ENCODE measurements at regions not wholly inside any gene's neighbourhood (a gene's known extent, or its start where the extent isn't known, plus 50 kb on each side); places are given as distances from the start of the nearest gene placed in this dataset.
"Not testable (repeated sequence)": the region's sequence is repeated elsewhere in the genome, so short reads cannot be mapped to it uniquely, and the experiment has no call there.

DNA sequence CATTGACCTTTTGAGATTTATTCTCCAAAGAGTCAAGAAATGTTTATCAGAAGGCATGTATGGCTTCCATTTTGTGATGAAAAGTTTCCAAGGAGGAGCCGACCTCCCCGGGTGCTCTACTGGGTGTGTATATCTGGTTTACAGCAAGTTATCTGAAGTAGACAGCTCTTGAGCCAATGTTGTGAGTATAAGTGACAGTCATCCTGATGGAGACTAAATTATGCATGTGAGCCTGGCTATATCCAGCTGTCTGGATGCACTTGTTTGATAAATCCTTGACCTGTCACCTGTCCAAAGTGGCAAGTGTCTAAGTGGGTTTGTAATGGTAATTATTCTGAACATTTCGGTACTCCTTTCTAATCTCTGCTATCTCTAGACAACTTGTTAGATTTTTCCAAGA, 142.2 kb downstream of the NR2F2 start:
- FAIRE-seq, result no peak

DNA sequence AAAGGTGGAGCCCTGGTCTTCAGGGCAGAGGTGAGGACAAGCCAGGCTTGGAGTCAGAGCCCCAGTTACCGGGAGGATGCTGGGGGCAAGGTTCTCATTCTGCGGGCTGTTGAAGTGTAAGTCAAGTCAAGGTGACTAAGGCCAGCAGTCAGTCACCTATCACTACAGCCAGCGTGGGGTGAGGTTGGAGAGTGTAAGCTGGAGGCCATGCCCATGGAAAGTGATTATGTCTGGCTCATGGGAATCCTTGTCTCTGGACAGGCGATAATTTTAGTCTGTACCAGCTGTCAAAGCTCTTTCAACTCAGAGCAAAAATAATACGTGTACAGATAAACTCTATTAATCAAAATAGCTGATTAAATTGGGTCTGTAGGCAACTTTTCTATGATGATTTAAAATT, 143.1 kb downstream of the NR2F2 start:
- no peak for FAIRE-seq

DNA sequence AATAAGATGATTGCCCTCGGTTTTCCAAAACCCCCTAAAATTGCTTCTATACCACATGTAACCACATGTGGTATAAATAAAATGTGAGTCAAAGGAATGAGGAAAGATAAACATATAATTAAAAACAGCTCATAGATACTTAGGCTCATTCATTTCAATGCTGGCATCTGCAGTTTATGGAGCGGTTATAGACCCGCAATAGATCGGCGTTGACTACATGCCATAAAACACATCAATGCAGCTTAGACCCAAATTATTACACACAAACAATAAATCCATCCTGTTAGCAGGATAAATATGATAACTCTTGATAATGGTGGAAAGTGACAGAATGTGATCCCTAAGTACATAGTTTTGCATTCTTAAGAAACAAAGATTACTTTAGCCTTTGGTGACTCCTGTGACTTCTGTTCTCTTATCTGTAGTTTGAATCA, 143.7 kb downstream of the NR2F2 start:
- no peak for FAIRE-seq

DNA sequence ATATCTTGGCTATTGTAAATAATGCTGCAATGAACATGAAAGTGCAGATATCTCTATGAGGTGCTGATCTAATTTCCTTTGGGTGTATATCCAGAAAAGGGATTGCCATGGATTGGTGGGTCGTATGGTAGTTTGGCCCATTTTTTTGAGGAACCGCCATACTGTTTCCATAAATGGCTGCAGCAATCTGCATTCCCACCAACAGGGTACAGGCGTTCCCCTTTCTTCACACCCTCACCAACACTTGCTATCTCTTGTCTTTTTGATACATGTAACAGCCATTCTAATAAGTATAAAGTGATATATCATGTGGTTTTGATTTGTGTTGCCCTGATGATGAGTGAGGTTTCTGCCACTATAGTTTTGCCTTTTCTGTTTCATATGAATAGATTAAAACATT, 146.7 kb downstream of the NR2F2 start:
- no peak for FAIRE-seq

DNA sequence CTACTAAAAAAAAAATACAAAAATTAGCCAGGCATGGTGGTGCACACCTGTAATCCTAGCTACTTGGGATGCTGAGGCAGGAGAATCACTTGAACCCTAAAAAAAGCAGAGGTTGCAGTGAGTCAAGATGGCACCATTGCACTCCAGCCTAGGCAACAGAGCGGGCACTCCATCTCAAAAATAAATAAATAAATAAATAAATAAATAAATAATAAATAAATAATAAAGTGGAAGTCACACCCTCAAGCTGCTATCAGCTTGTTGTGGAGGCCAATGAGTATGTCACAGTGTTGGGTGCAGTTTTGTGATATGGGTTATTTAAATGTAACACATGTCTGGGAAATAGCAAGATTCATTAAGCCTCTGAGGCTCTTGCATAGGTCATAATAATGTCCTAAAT, 153.9 kb downstream of the NR2F2 start:
- not testable (repeated sequence) for FAIRE-seq

DNA sequence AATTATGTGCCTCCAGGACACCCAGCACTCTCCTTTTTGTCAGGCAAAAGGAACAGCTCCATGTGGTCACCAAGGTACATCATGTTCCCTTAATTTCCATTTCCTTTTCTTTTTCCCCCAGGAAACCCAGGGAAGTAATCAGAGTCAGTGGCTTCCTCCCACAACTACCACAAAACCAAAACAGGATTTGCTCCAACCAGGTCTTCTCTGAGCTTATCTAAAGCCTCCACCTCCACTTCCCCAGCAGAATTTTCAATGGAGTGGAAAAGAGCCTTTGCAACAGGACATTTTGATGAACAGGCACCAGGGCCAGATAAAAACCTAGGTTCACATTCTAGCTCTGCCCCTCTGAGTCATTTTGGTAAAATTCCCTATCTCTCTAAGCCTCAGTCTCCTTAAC, 154.3 kb downstream of the NR2F2 start:
- no peak for FAIRE-seq

DNA sequence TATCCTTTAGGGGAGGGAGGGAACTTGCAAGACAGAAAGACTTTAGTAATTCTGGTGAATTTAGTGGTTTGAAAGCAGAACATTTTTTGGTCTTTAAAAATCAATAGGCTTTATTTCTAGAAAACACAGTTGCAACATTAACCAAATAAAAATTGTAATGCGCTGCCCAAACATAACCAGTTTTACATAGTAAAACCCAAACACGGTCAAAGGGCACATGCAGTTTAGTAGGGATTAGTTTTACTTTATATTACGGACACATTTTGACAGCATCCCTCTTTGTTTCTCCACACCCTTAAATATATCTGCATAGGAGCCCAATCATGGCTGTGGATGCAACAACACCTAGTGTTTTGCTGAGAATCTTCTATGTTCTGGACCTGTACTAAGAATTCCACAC, 156.7 kb downstream of the NR2F2 start:
- FAIRE-seq, result no peak

DNA sequence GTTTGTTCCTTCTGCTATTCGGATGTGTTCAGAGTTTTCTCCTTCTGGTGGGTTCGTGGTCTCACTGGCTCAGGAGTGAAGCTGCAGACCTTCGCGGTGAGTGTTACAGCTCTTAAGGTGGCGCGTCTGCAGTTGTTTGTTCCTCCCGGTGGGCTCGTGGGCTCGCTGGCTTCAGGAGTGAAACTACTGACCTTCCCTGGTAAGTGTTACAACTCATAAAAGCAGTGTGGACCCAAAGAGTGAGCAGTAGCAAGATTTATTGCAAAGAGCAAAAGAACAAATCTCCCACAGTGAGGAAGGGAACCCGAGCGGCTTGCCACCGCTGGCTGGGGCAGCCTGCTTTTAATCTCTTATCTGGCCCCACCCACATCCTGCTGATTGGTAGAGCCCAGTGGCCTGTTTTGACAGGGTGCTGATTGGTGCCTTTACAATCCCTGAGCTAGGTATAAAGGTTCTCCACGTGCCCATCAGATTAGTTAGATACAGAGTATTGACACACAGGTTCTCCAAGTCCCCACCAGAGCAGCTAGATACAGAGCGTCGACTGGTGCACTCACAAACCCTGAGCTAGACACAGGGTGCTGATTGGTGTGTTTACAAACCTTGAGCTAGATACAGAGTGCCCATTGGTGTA, 160.7 kb downstream of the NR2F2 start:
- FAIRE-seq, result not testable (repeated sequence)

DNA sequence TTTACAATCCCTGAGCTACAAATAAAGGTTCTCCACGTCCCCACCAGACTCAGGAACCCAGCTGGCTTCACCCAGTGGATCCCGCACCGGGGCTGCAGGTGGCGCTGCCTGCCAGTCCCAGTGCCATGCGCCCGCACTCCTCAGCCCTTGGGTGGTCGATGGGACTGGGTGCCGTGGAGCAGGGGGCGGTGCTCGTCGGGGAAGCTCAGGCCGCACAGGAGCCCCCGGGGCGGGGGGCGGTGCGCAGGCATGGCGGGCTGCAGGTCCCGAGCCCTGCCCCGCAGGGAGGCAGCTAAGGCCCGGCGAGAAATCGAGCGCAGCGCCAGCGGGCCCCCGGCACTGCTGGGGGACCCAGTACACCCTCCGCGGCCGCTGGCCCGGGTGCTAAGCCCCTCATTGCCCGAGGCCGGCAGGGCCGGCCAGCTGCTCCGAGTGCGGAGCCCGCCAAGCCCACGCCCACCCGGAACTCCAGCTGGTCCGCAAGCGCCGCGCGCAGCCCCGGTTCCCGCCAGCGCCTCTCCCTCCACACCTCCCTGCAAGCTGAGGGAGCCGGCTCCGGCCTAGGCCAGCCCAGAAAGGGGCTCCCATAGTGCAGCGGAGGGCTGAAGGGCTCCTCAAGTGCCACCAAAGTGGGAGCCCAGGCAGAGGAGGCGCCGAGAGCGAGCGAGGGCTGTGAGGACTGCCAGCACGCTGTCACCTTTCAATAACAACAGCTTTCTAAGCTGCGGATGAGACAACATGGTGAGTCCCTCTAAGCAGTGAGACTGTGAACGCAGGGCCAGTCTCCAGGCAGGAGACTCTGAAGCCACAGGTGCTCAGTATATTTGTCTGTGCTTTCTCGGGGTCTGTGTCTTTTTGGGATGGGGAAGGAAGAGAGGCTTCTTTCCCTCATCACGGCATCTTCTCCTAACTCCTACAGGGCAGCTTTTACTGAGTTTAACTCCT, 161.5 kb downstream of the NR2F2 start:
- FAIRE-seq, result not testable (repeated sequence)

DNA sequence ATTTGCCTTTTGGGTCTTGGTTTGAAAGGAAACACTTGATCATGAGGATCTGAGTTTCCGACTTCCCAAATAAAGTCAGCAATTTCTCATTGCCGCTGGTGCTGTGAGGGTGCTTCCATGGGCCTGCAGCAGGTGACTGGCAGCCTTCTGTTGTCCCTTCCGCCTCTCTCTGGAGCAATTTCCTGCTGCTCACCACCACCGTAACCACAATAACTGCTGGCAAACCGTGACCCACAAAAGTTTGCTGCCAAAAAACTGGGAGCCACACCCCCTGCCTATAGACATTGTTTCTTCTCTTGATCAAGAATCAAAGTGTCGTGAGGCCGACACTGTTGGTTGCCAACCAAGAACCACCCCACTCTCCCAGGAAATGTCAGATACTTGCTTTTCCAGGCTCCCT, 164.0 kb downstream of the NR2F2 start:
- no peak for FAIRE-seq

DNA sequence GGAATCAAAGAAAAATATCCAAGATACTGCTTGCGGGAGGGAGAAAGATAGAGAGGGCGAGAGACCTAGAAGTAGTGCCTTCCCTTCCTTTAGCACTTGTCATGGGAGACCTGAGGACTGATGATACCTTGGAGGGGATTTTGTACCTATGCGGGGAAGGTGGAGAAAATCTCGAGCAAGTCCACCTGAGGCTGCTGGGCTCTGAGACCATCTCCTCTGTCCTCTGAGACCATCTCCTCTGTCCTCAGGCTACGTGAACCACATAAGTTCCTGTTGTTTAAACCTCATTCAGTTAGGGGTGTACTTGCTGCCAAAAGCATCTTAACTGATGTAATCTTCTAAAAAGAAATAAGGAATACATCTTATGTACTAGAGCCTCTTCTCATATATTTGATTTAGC, 164.9 kb downstream of the NR2F2 start:
- no peak for FAIRE-seq

DNA sequence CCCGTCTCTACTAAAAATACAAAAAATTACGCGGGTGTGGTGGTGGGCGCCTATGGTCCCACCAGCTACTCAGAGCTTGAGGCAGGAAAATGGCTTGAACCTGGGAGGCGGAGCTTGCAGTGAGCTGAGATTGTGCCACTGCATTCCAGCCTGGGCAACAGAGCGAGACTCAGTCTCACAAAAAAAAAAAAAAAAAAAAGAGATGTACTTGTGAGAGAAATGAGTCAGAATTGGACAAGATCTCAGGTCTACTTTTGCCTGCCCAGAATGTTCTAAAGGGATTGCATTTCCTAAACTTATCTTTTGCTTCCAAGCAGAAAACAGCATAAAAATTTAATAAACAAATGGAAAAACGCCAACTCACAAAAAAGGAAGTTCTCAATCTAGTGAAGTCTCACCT, 167.5 kb downstream of the NR2F2 start:
- FAIRE-seq, result no peak

DNA sequence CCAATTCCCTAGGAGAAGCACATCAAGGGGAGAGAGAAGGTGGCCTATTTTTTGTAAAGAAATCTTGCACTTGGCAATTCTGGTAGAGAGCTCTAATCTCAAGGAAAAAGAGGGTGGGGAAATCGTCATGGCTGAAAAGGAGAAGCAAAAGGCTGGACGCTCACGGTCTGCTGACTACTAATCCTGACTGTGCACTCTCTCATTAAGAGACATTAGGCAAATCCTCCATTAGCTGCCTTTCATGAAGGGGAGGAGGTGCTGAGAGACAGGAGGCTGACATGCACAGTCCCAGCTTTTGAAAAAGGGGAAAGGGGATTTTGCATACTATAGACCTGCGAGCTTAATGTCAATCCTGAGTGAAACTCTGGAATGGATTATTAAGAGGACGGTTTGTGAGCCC, 170.0 kb downstream of the NR2F2 start:
- no peak for FAIRE-seq

DNA sequence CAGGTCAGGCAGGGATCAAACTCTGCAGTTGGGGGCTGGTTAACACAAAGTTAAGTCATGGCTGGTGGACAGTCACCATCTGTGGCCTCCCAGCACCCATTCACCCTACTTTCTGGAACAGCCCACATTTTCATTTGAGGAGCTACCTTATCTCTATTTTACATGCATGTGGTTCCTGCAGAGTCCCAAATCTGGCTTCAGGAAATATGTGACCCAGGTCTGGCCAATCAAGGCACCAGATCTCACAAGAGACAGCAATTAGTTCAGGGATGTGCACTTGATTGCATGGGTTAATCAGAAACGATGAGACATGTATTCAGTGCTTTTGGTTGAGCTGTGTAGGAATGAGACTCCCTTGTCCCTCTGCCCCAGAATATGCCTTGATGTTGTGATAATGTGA, 170.9 kb downstream of the NR2F2 start:
- no peak for FAIRE-seq

DNA sequence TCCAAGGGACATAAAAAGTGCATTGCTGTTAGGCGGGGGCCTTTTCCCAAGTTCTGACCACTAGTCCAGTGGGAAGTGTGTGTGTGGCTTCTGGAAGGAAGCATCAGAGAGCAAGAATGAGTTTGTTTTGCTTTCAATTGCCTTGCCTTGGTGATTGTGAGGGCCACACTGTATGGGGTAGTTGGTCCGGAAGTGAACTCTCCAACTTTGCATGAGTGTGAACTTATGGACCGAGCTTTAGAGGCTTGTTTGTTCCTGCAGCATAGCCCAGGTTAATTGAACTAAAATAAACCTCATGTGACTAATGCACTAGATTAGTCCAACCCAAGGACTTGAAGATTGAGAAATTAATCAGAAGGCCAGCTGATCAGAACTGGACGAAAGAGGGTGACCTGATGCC, 171.7 kb downstream of the NR2F2 start:
- no peak for FAIRE-seq

DNA sequence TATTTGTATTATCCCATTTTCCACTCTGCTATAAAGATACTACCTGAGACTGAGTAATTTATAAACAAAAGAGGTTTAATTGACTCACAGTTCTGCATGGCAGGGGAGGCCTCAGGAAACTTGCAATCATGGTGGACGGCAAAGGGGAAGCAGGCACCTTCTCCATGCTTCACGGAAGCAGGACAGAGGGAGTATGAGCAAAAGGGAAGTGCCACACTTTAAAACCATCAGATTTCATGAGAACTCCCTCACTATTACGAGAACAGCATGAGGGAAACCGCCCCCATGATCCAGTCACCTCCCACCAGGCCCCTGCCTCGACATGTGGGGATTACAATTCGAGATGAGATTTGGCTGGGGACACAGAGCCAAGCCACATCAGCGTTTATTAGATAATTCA, 172.8 kb downstream of the NR2F2 start:
- FAIRE-seq, result no peak

DNA sequence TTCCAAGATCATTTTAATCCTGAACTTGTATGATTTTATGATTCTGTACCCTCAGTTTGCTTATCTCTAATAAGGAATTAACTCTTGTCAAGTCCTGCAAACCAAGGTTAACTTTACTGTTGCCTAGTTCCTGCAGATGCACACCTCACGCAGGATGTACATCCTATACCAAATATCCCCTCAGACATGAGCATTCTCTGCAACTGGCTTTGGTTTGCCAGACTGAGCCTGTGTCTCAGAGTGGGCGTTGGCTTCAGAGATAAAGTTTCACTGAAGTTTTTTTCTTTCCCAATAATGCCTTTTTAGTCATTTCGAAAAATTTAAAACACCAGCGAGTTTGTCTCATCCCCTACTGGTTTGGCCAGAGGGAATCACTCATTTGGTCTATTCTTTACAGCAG, 173.9 kb downstream of the NR2F2 start:
- FAIRE-seq, result no peak

DNA sequence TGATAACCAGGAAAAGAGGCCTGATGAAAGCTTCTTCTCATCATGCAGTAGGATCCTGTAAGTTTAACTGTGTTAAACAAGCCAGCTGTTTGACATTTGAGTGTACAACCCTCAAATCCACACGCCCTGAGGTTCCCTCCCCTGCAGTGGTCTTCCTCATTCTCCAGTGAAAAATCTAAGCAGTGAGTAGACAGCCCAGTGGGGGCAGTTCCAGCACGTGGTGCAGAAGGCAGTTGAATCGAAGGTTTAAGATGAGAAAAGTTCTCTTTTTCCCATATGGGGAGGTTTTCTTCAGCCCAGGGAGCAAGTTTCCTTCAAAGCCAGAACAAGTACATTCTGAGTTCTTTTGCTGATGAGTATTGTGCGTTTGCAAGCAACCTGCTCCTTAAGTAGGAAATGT, 174.5 kb downstream of the NR2F2 start:
- FAIRE-seq, result no peak

DNA sequence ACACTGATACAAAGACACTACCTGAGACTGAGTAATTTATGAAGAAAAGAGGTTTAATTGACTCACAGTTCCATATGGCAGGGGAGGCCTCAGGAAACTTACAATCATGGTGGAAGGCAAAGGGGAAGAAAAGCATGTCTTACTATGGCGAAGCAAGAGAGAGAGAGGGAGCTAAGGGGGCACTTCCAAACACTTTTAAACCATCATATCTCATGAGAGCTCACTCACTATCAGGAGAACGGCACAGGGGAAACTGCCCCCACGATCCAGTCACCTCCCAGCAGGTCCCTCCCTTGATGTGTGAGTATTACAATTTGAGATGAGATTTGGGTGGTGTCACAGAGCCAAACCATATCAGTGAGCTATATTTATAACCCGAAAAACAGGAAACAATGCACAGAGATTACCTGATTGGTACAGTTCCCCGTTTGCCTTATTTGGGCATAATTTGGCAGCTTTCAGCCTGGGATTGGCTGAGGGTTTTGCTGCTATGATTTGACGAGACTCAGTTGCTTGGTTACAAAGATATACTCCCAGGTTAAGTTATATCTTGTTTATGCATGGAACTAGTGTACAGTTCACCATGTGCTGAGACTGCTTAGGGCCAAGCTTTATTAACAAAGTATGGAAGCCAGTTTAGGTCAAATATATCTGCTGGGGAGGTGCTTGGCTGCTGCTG, 184.2 kb downstream of the NR2F2 start:
- FAIRE-seq, result no peak

DNA sequence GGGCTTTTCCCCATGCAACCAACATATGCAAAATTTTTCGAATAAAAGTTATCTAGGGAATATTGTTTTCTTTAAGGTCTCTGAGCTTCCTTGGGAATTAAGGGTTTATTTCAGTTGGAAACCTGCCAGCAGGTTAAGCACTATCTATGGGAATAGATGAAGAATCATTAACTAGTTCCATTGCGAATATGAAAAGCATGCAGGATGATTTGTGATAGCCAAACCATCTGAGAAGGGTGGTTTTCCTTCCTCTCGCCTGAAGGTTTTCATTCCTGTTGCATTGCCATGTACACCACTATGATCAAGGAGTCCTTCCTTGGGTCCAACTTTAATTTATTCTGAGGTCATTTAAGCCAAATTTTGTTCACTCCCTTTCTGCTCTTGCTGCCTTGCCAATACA, 184.9 kb downstream of the NR2F2 start:
- no peak for FAIRE-seq

DNA sequence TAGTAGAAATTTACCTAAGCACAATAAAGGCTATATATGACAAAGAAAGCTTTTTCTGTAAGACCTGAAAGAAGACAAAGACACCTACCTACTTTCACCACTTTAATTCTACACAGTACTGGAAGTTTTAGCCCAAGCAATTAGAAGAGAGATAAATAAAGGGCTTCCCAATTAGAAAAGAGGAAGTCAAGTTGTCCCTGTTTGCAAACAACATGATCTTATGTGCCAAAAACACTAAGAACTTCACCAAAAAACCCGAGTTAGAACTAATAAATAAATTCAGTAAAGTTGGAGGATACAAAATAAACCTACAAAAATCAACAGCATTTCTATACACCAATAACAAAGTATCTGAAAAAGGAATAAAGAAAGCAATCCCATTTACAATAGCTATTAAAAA, 190.9 kb downstream of the NR2F2 start:
- FAIRE-seq, result no peak

DNA sequence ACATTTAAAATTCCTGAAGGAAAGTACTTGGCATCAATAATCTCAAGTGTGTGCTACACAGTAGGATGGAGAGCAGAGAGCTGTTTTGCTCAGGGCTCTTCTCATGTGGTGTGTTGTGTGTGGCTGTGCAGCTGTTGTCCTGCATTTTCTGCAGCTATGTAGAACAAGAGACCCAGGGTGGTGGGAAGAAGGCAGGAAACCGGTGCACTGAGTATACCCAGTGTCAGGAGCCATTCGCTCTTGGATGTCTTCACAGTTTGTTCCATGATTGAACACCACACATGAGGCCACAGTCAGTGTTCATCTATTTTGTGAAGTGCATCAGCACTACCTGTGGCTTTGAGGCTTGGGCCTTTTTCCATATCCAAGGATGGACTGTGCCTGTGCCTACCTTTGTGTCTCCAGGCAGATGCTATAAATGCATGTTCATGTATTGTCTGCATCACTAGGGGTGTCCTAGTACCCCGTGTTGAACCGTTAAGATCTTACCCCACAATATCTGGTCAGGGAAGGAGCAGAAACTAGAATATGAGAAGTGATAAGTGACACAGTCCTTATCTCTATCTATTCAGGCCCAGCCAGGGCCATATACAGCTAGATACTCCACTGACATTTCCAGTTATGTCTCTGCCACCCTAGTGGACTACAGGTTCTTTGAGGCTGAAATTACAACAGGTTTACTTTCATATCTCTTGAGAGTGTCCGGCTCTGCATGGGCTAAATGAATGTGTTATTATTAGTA, 194.3 kb downstream of the NR2F2 start:
- no peak for FAIRE-seq

DNA sequence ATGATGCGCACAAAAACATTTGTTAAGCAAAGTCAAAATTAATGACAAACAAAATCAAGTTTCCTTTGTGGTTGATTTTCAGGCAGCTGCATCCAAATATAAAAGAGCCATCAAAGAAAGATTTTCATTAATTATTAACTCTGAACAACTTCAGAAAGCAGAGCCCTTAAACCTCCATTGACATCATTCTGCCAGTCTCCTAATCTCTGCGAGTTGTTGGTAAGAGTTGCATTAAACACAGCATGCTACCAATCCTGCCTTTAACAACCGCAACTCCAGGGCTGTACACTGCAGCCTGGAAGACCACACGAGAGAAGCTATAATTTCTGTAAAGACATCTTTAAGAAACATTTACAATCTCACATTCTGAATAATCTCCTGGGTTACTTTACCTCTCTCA, 204.6 kb downstream of the NR2F2 start:
- no peak for FAIRE-seq

Measured in islet of Langerhans (tissue), 1 donor.